ENCODE measurements at regions not wholly inside any gene's neighbourhood (a gene's known extent, or its start where the extent isn't known, plus 50 kb on each side); places are given as distances from the start of the nearest gene placed in this dataset.

DNA sequence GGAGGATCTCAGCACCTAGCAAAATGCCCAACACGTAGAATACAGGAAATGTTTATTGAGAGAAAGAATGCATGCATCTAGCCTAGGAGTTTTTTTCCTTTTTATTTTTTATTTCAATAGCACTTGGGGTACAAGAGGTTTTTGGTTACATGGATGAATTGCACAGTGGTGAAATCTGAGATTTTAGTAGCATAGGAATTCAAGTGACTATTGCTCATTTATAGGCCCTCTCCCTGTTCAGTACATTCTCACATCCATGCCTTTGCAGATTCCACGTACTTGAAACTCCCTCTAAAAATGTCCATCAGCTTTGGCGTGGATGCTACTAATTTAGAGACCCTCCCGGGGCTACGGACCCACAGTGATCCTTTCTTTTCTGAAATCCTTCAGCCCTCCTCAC is 61.7 kb upstream of the PIAS1 start:
- DNase-seq, result no peak

- no peak for DNase-seq
Measured at GRCh38 chr15:67992834-67993233, 61.3 kb upstream of the PIAS1 start.

GRCh38 chr15:67997996-67998395 is 56.1 kb upstream of the PIAS1 start:
- no peak for DNase-seq

DNA sequence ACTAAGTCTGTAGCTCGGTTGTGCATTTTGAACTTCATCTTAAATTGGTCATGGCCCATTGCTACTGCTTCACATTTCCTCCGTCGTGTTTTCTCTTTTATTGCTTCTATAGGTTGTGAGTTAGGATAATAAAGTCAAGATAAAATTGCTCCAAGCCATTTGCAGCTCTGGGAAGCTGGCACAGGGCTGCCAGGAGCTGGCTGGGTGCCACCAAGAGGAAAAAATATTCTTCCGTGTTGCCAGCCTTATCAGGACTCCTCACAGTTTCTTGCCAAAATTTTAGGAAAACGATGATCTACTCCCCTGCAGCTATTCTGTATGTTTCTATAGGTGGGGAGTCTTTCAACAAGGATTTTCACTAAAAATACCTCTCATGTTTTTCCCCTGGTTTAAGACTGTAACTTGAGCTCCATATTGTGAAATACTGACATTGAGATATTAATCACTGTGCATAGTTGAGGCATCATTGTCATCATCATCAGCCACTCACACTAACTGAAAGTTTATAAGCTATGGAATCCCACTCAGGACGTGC is 55.4 kb upstream of the PIAS1 start:
- DNase-seq, result no peak

DNA sequence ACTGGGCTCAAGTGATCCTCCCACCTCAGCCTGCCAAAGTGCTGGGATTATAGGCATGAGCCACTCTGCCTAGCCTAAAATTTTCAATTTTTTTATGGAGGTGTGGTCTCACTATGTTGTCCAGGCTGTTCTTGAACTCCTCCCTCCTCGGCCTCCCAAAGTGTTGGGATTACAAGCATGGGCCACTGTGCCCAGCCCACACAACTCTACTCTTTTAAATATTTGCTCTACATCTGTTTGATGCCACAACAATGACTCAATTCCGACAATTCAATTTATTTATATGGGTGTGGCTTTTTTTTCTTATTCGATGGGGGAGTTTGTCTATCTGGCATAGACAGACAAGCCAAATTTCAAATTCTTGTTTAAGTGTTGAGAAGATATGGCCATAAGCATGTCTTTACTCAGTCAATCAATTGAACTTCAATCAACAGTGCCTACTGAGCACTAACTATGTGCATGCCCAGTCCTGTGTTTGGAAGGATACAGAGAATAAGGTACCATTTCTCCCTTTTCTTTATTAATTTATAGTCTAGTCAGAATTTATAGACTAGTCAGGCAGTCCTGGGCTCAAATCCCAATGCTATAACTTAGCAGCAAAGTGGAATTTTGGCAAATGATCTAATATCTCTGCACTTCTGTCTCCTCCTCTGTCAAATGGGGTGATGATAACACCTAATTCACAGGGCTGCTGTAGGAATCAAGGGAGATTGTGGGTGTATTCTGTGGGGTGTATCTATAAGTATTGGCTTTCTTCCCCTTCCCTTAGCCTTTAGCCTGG is 54.6 kb upstream of the PIAS1 start:
- DNase-seq, result no peak

- no peak for DNase-seq
Measured at GRCh38 chr15:68000754-68001153, 53.4 kb upstream of the PIAS1 start.

DNA sequence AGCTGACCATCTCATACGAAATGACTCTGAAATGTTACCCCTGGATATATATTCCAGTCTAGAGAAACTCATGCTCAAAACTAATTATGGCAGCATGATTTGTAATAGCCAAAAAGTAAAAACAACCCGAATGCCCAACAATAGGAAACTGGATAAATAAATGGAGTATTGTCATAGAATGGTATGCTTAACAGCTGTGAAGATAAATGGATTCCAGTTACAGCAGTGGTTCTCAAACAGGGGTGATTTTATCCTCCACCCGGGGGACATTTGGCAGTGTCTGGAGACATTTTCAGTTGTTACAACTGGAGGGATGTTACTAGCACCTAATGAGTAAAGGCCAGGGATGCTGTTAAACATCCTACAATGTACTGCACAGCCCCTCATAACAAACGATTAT is 52.3 kb upstream of the PIAS1 start:
- no peak for DNase-seq

DNA sequence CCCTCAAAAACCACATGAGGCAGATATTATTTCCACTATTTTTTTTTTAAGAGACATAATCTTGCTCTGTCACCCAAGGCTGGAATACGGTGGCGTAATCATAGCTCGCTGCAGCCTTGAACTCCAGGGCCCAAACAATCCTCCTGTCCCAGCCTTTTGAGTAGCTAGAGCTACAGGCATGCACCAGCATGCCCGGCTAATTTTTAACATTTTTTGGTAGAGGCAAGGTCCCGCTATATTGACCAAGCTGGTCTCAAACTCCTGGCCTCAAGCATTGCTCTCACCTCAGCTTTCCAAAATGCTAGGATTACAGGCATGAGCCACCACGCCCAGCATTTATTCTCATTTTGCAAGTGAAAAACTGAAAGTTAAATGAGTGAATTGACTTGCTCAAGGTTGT is 50.8 kb upstream of the PIAS1 start:
- no peak for DNase-seq
